SK-N-SH (cell line): ENCODE measurements at regions not wholly inside any gene's neighbourhood (a gene's known extent, or its start where the extent isn't known, plus 50 kb on each side); places are given as distances from the start of the nearest gene placed in this dataset.

ENCODE experiments used
- POLR2AphosphoS5 ChIP-seq: IDR thresholded peaks from 2 replicates; pipeline ENCODE4 v1.6.1; 2012; ENCODE audit warnings: low read depth, low read length
- REST ChIP-seq: IDR thresholded peaks from 2 replicates; pipeline ENCODE4 v1.6.1; 2012; ENCODE audit warnings: mild to moderate bottlenecking, low read depth, low read length, moderate library complexity
- TAF1 ChIP-seq: IDR thresholded peaks from 2 replicates; pipeline ENCODE4 v1.6.1; 2012; ENCODE audit warnings: low read depth, mild to moderate bottlenecking, low read length, moderate library complexity, borderline replicate concordance
- TCF12 ChIP-seq: IDR thresholded peaks from 2 replicates; pipeline ENCODE4 v1.4.0; 2012
- USF2 ChIP-seq: fragments of 150-350 bp; IDR thresholded peaks from 2 replicates; pipeline ENCODE4 v1.6.1; 2017; ENCODE audit warnings: antibody characterized with exemption, low read length, low read depth, borderline replicate concordance

GRCh38 chr22:22110548-22111266 lies 128.1 kb upstream of the TOP3B start:
- TF ChIP-seq REST (no peak), TAF1 (no peak), POLR2AphosphoS5 (no peak), TCF12 (no peak), USF2 (no peak)
